ENCODE measurements at regions not wholly inside any gene's neighbourhood (a gene's known extent, or its start where the extent isn't known, plus 50 kb on each side); places are given as distances from the start of the nearest gene placed in this dataset.

DNA sequence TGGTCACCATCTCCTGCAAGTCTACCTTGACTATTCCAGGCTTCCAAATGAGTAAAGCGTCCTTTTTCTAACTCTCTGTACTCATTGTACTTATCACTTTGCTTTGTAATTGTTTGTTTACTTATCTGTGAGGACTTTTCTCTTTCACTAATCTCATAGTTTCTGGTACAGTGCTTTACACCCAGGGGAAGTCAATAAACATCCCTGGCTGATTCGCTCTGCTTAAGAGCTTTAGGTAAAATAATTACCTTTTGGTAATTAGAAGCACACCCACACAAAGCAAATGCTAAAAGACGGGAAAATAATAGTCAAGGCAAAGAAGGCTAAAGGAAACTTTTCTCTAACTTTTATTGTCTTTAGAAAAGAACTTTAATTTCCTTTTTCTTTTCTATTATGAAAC lies 466.9 kb upstream of the ROBO1 start:
- FAIRE-seq, result peak; percentile 87
- no peak for DNase-seq (ENCODE audit: insufficient read length, low spot score)
- TF ChIP-seq, protein P1, sequence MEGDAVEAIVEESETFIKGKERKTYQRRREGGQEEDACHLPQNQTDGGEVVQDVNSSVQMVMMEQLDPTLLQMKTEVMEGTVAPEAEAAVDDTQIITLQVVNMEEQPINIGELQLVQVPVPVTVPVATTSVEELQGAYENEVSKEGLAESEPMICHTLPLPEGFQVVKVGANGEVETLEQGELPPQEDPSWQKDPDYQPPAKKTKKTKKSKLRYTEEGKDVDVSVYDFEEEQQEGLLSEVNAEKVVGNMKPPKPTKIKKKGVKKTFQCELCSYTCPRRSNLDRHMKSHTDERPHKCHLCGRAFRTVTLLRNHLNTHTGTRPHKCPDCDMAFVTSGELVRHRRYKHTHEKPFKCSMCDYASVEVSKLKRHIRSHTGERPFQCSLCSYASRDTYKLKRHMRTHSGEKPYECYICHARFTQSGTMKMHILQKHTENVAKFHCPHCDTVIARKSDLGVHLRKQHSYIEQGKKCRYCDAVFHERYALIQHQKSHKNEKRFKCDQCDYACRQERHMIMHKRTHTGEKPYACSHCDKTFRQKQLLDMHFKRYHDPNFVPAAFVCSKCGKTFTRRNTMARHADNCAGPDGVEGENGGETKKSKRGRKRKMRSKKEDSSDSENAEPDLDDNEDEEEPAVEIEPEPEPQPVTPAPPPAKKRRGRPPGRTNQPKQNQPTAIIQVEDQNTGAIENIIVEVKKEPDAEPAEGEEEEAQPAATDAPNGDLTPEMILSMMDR (IDR thresholded peaks at IDR 0.05; ENCODE audit: insufficient read depth, missing control alignments), result no peak

DNA sequence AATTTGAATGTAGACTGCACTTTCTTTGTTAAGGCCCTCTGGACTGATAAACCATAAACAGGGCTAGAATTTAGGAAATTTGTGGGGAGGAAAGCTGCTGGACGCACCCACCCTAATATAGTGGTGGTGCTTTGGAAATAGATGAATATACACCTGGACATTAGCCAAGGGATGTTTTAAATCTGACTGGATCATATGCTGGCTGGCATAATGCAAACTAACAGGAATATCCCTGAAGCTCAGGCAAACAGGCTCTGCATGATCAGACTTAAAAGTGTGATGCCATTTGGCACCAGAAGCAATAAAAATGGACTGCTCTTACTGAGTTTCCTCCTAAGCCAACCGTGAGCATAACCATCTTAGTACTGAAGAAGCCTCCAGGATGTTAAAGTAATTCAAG lies 465.8 kb upstream of the ROBO1 start:
- TF ChIP-seq, protein P1 (IDR thresholded peaks at IDR 0.05; ENCODE audit: insufficient read depth, missing control alignments), result no peak
- FAIRE-seq, result no peak
- DNase-seq (ENCODE audit: insufficient read length, low spot score), result no peak

DNA sequence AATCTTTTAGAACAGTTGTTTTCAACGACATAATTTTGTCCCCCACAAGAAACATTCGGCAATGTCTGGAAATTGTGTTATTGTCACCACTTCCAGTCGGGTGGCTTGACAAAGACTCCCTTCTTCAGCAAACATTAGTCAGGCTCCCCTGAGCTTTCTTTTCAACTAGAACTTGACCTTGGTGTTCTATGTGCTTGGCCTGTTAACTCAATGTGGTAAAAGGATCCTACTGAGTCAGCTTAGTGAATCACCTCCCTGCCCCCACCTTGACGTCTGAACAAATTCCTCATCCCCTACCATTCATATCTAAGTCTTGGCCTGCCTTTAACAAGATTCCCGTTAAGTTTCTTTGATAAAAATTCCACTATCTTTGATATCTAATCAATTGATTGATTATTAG lies 465.0 kb upstream of the ROBO1 start:
- no peak for DNase-seq (ENCODE audit: insufficient read length, low spot score)

DNA sequence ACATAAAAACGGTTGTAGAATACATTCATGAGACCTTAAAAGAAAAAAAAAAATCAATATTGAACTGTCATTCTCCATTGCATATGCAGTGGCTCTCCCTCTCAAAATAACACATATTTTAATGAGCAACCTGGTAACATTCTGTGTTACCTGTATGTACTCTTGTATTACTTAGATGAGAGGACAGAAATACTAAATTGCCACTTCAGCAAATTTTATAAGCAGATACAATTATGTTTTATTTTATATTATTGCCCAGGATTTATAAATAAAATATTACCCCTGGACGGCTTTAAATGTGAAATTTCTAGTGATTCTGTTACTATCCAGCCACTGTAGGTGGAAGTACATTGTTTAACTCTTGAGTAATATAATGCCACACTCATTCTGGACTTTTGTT lies 463.2 kb upstream of the ROBO1 start:
- FAIRE-seq (no peak), DNase-seq (ENCODE audit: insufficient read length, low spot score) (no peak)
- TF ChIP-seq, protein P1 (IDR thresholded peaks at IDR 0.05; ENCODE audit: insufficient read depth, missing control alignments), result no peak

More for the DNA sequence above, 465.0 kb upstream of the ROBO1 start:
- TF ChIP-seq, protein P1 (IDR thresholded peaks at IDR 0.05; ENCODE audit: insufficient read depth, missing control alignments), result no peak
- FAIRE-seq, result no peak

DNA sequence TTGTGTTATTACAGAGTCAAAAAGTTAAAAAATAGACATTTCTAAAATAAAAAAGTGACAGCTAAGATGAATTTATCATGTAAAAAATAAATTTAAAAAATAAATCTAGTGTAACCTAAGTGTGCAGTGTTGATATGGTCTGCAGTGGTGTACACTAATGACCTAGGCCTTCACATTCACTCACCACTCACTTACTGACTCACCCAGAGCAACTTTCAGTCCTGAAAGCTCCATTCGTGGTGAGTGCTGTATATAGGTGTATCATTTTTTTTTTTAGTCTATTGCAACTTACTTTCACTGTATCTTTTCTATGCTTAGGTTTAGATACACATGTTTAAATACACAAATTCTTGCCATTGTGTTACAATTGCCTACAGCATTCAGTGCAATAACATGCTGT lies 459.4 kb upstream of the ROBO1 start:
- FAIRE-seq (no peak), DNase-seq (ENCODE audit: insufficient read length, low spot score) (no peak)
- TF ChIP-seq, protein P1 (IDR thresholded peaks at IDR 0.05; ENCODE audit: insufficient read depth, missing control alignments), result no peak

DNA sequence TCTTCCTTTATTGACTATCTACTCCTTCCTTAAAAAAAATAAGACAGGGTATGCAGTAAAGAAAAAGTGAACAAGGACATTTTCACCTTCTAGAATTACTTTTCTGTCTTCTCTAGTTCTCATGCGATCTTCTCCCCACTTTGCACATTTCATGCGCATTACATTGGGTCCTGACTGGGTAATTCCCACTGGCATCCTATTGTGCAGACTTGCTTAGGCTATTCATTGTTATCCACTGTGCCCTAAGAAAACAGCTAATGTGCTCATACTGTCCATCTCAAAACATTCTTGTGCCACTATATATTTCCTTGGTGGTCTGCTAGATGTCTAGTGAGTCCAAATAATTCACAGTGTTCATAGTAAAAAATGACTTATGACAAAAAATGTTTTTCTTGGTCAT lies 447.4 kb upstream of the ROBO1 start:
- FAIRE-seq, result no peak
- TF ChIP-seq, protein P1 (IDR thresholded peaks at IDR 0.05; ENCODE audit: insufficient read depth, missing control alignments), result no peak

DNA sequence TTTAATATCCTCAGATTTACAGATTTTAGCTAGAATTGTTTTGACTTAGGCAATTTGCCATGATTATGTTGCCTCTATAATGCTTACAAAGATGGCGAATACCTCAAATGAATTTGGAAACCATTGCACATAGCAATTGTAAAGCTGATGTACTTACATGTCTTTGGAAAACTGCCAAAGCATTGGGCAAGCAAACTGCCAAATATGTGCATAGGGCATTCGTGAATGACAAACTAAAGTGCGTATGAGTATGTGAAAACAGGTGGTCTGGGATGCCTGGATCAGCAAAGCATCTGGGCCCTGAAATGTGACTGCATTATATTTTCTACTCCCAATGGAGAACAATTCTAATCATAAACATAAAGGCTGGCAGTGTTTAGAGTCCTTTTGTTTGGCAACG lies 445.3 kb upstream of the ROBO1 start:
- TF ChIP-seq, protein P1 (IDR thresholded peaks at IDR 0.05; ENCODE audit: insufficient read depth, missing control alignments), result no peak
- DNase-seq (ENCODE audit: insufficient read length, low spot score) (no peak), FAIRE-seq (no peak)

More for the DNA sequence above, 447.4 kb upstream of the ROBO1 start:
- no peak for DNase-seq (ENCODE audit: insufficient read length, low spot score)
